Fibroblast of skin of right biceps (primary cell): ENCODE measurements at regions not wholly inside any gene's neighbourhood (a gene's known extent, or its start where the extent isn't known, plus 50 kb on each side); places are given as distances from the start of the nearest gene placed in this dataset.
A peak's percentile ranks its signal among the peaks of the same experiment; 100 is the strongest.

Source experiments
- DNase-seq: peaks from one replicate; pipeline ENCODE4 v3.0.0-alpha.2; 2013

DNA sequence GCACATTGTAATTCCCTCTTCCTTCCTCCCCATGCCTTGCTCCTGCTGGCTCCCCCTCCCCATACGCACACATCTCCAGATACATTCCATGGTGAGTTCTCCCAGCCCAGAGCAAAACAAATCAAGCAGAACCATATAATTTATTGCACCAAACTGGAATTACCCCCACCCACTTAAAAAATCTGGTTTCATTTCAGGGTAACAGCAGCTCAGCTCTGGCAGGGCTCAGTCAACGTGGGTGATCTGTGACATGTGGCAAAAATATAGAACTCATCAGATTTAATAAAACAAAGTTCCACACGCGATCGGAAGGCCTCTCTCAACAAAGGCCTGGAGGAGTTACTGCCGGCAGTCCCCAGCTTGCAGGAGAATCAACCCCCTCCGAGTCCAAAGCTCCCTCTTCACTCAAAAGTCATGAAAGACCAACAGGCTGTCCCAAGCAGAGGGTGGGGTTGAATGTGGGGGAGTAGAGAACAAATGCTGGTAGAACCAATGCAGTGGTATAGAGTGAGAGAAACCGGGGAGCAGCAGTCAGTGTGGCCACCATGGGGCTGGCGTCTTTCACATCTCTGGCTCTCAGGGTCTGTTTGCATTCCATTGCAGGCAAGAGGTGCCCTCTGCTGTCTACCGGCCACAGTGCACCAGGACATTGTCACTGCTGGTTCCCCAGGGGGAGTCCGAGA, 323.3 kb upstream of the NT5E start:
- DNase-seq, result peak; percentile 93

GRCh38 chr6:85125526-85125925, 324.4 kb upstream of the NT5E start:
- DNase-seq, result peak; percentile 49

DNA sequence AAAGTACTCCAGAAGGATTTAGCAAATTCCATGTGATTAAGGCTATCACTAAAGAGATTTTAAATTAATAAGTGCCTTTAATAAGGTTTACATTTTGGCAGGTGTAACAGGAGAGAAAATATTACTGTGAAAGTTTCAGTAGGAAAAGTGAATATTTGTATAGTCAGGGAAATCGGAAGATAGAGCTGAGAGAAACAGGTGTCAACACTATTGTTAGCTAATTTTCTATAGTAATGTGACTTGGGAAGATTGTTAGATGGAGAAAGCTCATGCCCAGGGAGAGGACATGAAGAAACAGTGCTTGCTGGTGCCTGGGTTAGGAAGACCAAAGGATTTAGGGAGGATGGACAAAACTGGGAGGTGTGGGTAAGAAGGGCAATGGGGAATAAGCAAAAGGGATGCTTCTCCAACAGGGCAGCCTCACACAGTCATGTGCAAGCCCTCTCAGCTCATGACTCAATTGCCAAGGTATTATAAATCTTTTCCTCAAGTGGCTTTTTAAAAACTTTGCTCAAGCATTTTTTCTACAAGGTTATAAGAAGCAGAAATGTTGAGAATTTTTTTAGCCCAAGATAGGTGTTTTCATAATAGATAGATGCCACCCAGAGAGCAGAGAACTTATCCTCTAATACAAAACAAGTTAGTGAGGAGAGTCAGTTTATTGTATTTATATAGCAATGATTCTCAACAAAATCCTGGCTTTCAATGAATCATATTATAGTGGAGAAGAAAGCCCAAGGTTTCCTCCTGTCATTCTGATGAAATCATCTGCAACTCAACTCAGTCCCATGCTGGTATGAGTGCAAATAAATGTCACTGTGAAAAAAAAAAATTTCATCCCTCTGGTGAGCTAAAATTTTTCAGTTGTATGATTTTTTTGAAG, 325.2 kb upstream of the NT5E start:
- DNase-seq, result peak; percentile 92

DNA sequence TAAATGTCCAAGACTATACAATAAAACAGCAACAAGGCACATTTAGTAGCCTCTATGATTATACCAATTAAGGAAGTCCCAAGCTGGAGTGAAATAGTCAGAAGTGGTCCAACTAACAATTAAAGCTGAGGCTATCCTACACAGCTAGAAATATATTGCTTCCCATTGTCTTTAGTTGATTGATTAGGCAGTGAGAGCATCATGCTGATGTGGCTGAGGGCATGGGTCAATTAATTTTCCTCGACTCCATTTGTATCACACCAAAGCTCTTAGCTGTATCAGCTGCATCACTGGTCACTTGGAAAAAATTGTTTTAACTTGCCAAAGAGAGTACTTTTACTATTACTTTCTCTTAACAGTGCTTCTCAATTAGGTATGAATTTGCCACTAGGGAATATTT, 328.7 kb upstream of the NT5E start:
- no peak for DNase-seq

GRCh38 chr6:85118652-85119235, 331.1 kb upstream of the NT5E start:
- no peak for DNase-seq

- no peak for DNase-seq
Observed at GRCh38 chr6:85118233-85118632, 331.6 kb upstream of the NT5E start.

GRCh38 chr6:85116475-85116874, 333.4 kb upstream of the NT5E start:
- no peak for DNase-seq

GRCh38 chr6:85115876-85116275, 334.0 kb upstream of the NT5E start:
- DNase-seq, result no peak

GRCh38 chr6:85115376-85115775, 334.5 kb upstream of the NT5E start:
- DNase-seq, result no peak

- peak; percentile 48 for DNase-seq
Observed at GRCh38 chr6:85114581-85114935, 335.3 kb upstream of the NT5E start.

GRCh38 chr6:85113934-85114580, 335.8 kb upstream of the NT5E start:
- DNase-seq, result peak; percentile 62

GRCh38 chr6:85112540-85112939, 337.3 kb upstream of the NT5E start:
- no peak for DNase-seq

- DNase-seq, result peak; percentile 44
Observed at GRCh38 chr6:85111481-85112011, 338.3 kb upstream of the NT5E start.

GRCh38 chr6:85110943-85111342, 338.9 kb upstream of the NT5E start:
- no peak for DNase-seq

DNA sequence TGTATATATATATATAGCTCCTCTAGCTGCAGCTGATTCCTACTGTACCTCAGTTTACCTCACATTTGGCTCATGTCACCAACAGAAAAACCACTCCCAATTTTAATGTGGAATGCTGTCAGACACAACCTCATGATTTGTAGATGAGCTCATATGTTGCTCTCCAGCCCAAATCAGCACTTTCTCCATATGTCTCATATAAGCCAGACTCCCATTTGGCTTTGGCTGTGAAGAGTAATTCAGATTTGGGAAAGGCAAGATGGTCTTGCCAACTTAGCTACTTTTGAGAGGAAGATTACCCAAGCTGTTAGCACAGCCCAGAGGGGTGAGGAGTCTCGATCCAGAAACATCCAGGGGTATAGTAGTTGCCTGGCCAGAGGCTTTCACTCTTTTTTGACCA, 342.2 kb upstream of the NT5E start:
- DNase-seq, result no peak

GRCh38 chr6:85096976-85097375, 332.6 kb upstream of the TBX18 start:
- DNase-seq, result peak; percentile 28

GRCh38 chr6:85092226-85092625, 327.8 kb upstream of the TBX18 start:
- DNase-seq, result no peak

- DNase-seq, result no peak
Observed at GRCh38 chr6:85089255-85089654, 324.9 kb upstream of the TBX18 start.

GRCh38 chr6:85085875-85086274, 321.5 kb upstream of the TBX18 start:
- DNase-seq, result no peak

DNA sequence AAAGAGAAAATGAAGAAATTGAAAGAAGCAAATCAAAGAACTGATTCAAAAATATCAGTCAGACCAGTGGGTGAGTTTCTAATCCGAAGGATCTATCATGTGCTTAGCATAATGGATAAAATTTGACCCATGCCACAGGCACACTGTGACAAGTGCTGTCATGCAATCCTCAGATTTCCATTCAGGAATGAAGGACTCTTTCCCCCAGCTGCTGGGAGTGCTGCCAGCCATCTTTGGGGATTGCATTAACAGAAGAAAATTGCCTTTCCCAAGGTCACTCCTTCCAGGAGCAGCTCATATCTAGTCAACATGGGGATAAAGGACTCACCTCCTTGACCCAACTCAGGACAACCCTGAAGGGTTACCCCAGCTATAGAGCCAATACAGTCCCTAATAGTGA, 316.7 kb upstream of the TBX18 start:
- no peak for DNase-seq

DNA sequence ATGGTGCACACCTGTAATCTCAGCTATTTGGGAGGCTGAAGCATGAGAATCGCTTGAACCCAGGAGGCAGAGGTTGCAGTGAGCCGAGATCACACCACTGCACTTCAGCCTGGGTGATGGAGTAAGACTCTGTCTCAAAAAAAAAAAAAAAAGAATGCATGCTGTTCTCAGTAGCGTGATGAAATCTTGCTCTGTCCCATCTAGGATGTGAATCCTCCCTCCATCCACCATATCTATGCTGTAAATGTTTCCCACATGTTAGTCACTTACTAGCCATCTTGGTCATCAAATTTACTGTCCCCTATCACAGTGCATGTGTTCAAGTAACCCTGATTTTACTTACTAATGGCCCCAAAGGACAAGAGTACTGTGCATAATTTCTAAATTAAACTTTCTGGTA, 315.4 kb upstream of the TBX18 start:
- DNase-seq, result no peak

DNA sequence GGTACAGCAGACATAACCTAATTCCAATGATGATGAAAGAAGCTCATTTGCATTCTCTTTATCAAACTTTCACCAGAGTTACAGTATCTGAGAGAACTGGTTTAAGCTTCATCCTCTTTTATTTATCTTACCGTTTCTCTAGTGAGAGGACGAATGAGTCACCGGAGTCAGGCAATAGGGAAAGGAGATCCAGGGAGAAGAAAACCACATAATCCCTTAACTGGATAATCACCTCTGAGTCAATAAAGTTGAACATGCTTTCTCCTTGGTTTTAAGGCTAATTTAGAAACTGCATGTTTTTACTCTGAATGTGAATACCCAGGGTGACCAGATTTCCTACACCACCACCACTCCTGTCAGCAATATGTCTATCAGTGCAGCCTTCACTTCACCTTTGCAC, 313.7 kb upstream of the TBX18 start:
- peak; percentile 98 for DNase-seq

DNA sequence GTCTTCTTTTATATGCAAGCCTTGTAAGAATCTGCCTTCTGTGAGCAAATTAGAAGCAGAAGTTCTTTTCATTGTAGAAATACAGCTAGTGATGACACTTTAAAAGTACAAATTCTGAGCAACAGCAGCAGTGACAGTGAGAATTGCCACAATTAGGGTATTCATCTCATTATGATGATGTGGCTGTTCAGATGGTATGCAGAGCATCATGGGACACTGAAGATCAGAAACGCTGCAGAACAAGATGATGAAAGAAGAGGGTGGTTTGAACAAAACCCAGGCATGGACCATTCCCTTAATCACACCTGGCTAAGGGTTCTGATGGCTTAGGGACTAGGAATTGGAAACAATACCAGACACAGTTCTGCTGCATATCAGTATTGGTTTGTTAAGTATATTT, 312.7 kb upstream of the TBX18 start:
- DNase-seq, result peak; percentile 69
